ENCODE measurements at regions not wholly inside any gene's neighbourhood (a gene's known extent, or its start where the extent isn't known, plus 50 kb on each side); places are given as distances from the start of the nearest gene placed in this dataset.

- DNase-seq (ENCODE audit: low spot score): no peak
- no peak overlapping the region for H3K27ac ChIP-seq (ENCODE audit: low read depth in 1 of 2, low read length in 2 of 2)
- H3K4me3 ChIP-seq (ENCODE audit: low read depth in 1 of 3, low read length in 3 of 3): peak overlapping the region in 1 of 3 donors; percentile 66
- no peaks in the 10 kb centered on the region for H3K36me3 ChIP-seq (ENCODE audit: control insufficient read depth in 4 of 4, insufficient read depth in 3 of 4, low read depth in 1 of 4, low read length in 3 of 4)
- H3K9ac ChIP-seq (ENCODE audit: low read depth in 1 of 2, low read length in 2 of 2): no peak overlapping the region
- peaks cover 0 to 4% (median 0%) of the 10 kb centered on the region in 4 donors for H3K9me3 ChIP-seq (ENCODE audit: control insufficient read depth in 4 of 4, low read length in 3 of 4)
- peaks cover 0 to 6% (median 5%) of the 10 kb centered on the region in 4 donors for H3K4me1 ChIP-seq (ENCODE audit: control insufficient read depth in 4 of 4, insufficient read depth in 4 of 4, low read length in 3 of 4)
- no peak for TF ChIP-seq HNF4A (conservative IDR thresholded peaks at IDR 0.05)
- no peak for TF ChIP-seq REST (IDR thresholded peaks at IDR 0.05)
- no peak for TF ChIP-seq FOXA2 (IDR thresholded peaks at IDR 0.05)
- no peak for TF ChIP-seq GABPA (IDR thresholded peaks at IDR 0.05 in 1 of 2, conservative IDR thresholded peaks at IDR 0.05 in 1 of 2)
- no peak for TF ChIP-seq TAF1 (conservative IDR thresholded peaks at IDR 0.05)
- no peak for TF ChIP-seq FOXA1 (IDR thresholded peaks at IDR 0.05)
- TF ChIP-seq ZBTB33 (IDR thresholded peaks at IDR 0.05): no peak
- TF ChIP-seq YY1 (IDR thresholded peaks at IDR 0.05): no peak
- no peak for TF ChIP-seq RXRA (IDR thresholded peaks at IDR 0.05)
- no peak for TF ChIP-seq SP1 (IDR thresholded peaks at IDR 0.05)
- no peak for TF ChIP-seq RAD21 (IDR thresholded peaks at IDR 0.05)
- TF ChIP-seq ATF3 (IDR thresholded peaks at IDR 0.05): no peak
- TF ChIP-seq NR2F2 (IDR thresholded peaks at IDR 0.05): no peak
- TF ChIP-seq EGR1 (IDR thresholded peaks at IDR 0.05; ENCODE audit: low read depth in 2 of 2): no peak
- no peak for TF ChIP-seq JUND (IDR thresholded peaks at IDR 0.05)
- TF ChIP-seq HNF4G (IDR thresholded peaks at IDR 0.05): no peak
- TF ChIP-seq MAX (IDR thresholded peaks at IDR 0.05): no peak
- no peak for TF ChIP-seq CTCF (IDR thresholded peaks at IDR 0.05; ENCODE audit: low read depth, low read length, missing input control)
- peaks cover 0 to 3% (median 0%) of the 10 kb centered on the region in 4 donors for H3K27me3 ChIP-seq (ENCODE audit: control insufficient read depth in 4 of 4, insufficient read depth in 4 of 4, low read length in 3 of 4)
- 74% methylated on average over 9 of the region's 9 CpGs for WGBS
Observed at GRCh38 chr9:14993901-14994554, 83.8 kb upstream of the FREM1 start.

All from liver (tissue), 8 donors.